Stimulated activated naive B cell treated with anti-CD40 and anti-IgM and Interleukin-4, amounts not matched to agents 10 μg/mL and 1 μg/mL and 100 μg/mL, for 72 hours (primary cell): ENCODE measurements at regions not wholly inside any gene's neighbourhood (a gene's known extent, or its start where the extent isn't known, plus 50 kb on each side); places are given as distances from the start of the nearest gene placed in this dataset.
A peak's percentile ranks its signal among the peaks of the same experiment; 100 is the strongest.
"Not testable (repeated sequence)": the region's sequence is repeated elsewhere in the genome, so short reads cannot be mapped to it uniquely, and the experiment has no call there.

Source experiments
- ATAC-seq, 2 donors: fragments of 150-1000 bp; cut with Tn5 transposase; replicated peaks; 2 replicates each; pipeline ENCODE4 v1.10.0; 2021; ENCODE audit warnings: moderate library complexity in 1 of 2
- DNase-seq: peaks from one replicate; pipeline ENCODE4 v3.0.0; 2021
- H3K27ac Mint-ChIP-seq: one replicate; pipeline ENCODE4 v1.8.0; 2022; ENCODE audit warnings: mild to moderate bottlenecking, mixed read lengths
- H3K27me3 Mint-ChIP-seq, 2 donors: one replicate each; pipeline ENCODE4 v1.8.0; 2022; ENCODE audit warnings: mixed read lengths in 2 of 2
- H3K36me3 Mint-ChIP-seq, 2 donors: one replicate each; pipeline ENCODE4 v1.8.0; 2022; ENCODE audit warnings: mixed read lengths in 2 of 2, mild to moderate bottlenecking in 1 of 2
- H3K4me1 Mint-ChIP-seq, 2 donors: one replicate each; pipeline ENCODE4 v1.8.0; 2022; ENCODE audit warnings: mixed read lengths in 2 of 2, mild to moderate bottlenecking in 1 of 2
- H3K4me3 Mint-ChIP-seq, 2 donors: one replicate each; pipeline ENCODE4 v1.8.0; 2022; ENCODE audit warnings: mild to moderate bottlenecking in 2 of 2, mixed read lengths in 2 of 2, moderate library complexity in 1 of 2
- H3K9me3 Mint-ChIP-seq, 2 donors: one replicate each; pipeline ENCODE4 v1.8.0; 2022; ENCODE audit warnings: mixed read lengths in 2 of 2, mild to moderate bottlenecking in 1 of 2

GRCh38 chr12:58009405-58010195 is 68.2 kb downstream of the ATP23 start:
- ATAC-seq (no peak), DNase-seq (no peak)
- Mint-ChIP-seq H3K4me1 (no peaks in the 10 kb centered on the region), H3K27me3 (peaks cover 8% of the 10 kb centered on the region in 2 donors), H3K36me3 (no peaks in the 10 kb centered on the region), H3K27ac (no peak overlapping the region), H3K9me3 (peaks cover 3% of the 10 kb centered on the region in 2 donors), H3K4me3 (no peak overlapping the region)

GRCh38 chr12:58011676-58012075 is 70.3 kb downstream of the ATP23 start:
- H3K36me3 Mint-ChIP-seq = no peaks in the 10 kb centered on the region
- no peak overlapping the region for H3K4me3 Mint-ChIP-seq
- no peaks in the 10 kb centered on the region for H3K27me3 Mint-ChIP-seq
- no peaks in the 10 kb centered on the region for H3K4me1 Mint-ChIP-seq
- DNase-seq (no peak), ATAC-seq (no peak)
- H3K27ac Mint-ChIP-seq = no peak overlapping the region
- H3K9me3 Mint-ChIP-seq = peaks cover 0 to 3% of the 10 kb centered on the region in 2 donors

GRCh38 chr12:58022379-58023020 is 81.1 kb downstream of the ATP23 start:
- H3K27me3 Mint-ChIP-seq = peaks cover 10% of the 10 kb centered on the region in 2 donors
- H3K4me1 Mint-ChIP-seq, H3K36me3 Mint-ChIP-seq, H3K4me3 Mint-ChIP-seq, DNase-seq, ATAC-seq, H3K27ac Mint-ChIP-seq: not testable (repeated sequence)
- H3K9me3 Mint-ChIP-seq = peaks cover 15 to 25% of the 10 kb centered on the region in 2 donors

GRCh38 chr12:58025431-58025830 is 84.1 kb downstream of the ATP23 start:
- H3K27ac Mint-ChIP-seq = no peak overlapping the region
- no peak overlapping the region for H3K4me3 Mint-ChIP-seq
- H3K27me3 Mint-ChIP-seq = peaks cover 10 to 13% of the 10 kb centered on the region in 2 donors
- H3K4me1 Mint-ChIP-seq = no peaks in the 10 kb centered on the region
- no peaks in the 10 kb centered on the region for H3K36me3 Mint-ChIP-seq
- DNase-seq = no peak
- H3K9me3 Mint-ChIP-seq = peaks cover 14% of the 10 kb centered on the region in 2 donors
- ATAC-seq = no peak

GRCh38 chr12:58026426-58026825 is 85.1 kb downstream of the ATP23 start:
- Mint-ChIP-seq H3K4me1 (no peaks in the 10 kb centered on the region), H3K27me3 (peaks cover 10 to 11% of the 10 kb centered on the region in 2 donors), H3K9me3 (peaks cover 16% of the 10 kb centered on the region in 2 donors), H3K4me3 (no peak overlapping the region), H3K36me3 (no peaks in the 10 kb centered on the region), H3K27ac (no peak overlapping the region)
- DNase-seq (no peak), ATAC-seq (no peak)

- no peaks in the 10 kb centered on the region for H3K4me1 Mint-ChIP-seq
- H3K9me3 Mint-ChIP-seq = peaks cover 14 to 19% of the 10 kb centered on the region in 2 donors
- no peak overlapping the region for H3K4me3 Mint-ChIP-seq
- no peak overlapping the region for H3K27ac Mint-ChIP-seq
- H3K27me3 Mint-ChIP-seq = peaks cover 2 to 11% of the 10 kb centered on the region in 2 donors
- DNase-seq (no peak), ATAC-seq (no peak)
- no peaks in the 10 kb centered on the region for H3K36me3 Mint-ChIP-seq
Measured at GRCh38 chr12:58026897-58027891, 85.8 kb downstream of the ATP23 start.

- no peak overlapping the region for H3K4me3 Mint-ChIP-seq
- peaks cover 0 to 4% of the 10 kb centered on the region in 2 donors for H3K27me3 Mint-ChIP-seq
- no peak for DNase-seq
- no peaks in the 10 kb centered on the region for H3K4me1 Mint-ChIP-seq
- no peak for ATAC-seq
- peaks cover 18 to 21% of the 10 kb centered on the region in 2 donors for H3K9me3 Mint-ChIP-seq
- H3K27ac Mint-ChIP-seq = no peak overlapping the region
- H3K36me3 Mint-ChIP-seq = no peaks in the 10 kb centered on the region
Measured at GRCh38 chr12:58028294-58028693, 86.9 kb downstream of the ATP23 start.

GRCh38 chr12:58029260-58029659 is 87.9 kb downstream of the ATP23 start:
- no peak overlapping the region for H3K4me3 Mint-ChIP-seq
- ATAC-seq (no peak), DNase-seq (no peak)
- peaks cover 0 to 4% of the 10 kb centered on the region in 2 donors for H3K27me3 Mint-ChIP-seq
- peaks cover 26 to 27% of the 10 kb centered on the region in 2 donors for H3K9me3 Mint-ChIP-seq
- H3K27ac Mint-ChIP-seq = no peak overlapping the region
- H3K4me1 Mint-ChIP-seq = no peaks in the 10 kb centered on the region
- H3K36me3 Mint-ChIP-seq = no peaks in the 10 kb centered on the region

GRCh38 chr12:58030566-58031279 is 89.4 kb downstream of the ATP23 start:
- no peak overlapping the region for H3K4me3 Mint-ChIP-seq
- no peaks in the 10 kb centered on the region for H3K4me1 Mint-ChIP-seq
- no peak for DNase-seq
- no peak overlapping the region for H3K27ac Mint-ChIP-seq
- peaks cover 28 to 35% of the 10 kb centered on the region in 2 donors for H3K9me3 Mint-ChIP-seq
- no peaks in the 10 kb centered on the region for H3K36me3 Mint-ChIP-seq
- ATAC-seq = peak; percentile 12 to 52
- peaks cover 0 to 4% of the 10 kb centered on the region in 2 donors for H3K27me3 Mint-ChIP-seq

- H3K4me1 Mint-ChIP-seq = no peaks in the 10 kb centered on the region
- H3K27ac Mint-ChIP-seq = no peak overlapping the region
- no peaks in the 10 kb centered on the region for H3K36me3 Mint-ChIP-seq
- no peak for DNase-seq
- no peak for ATAC-seq
- H3K27me3 Mint-ChIP-seq = peaks cover 0 to 4% of the 10 kb centered on the region in 2 donors
- H3K9me3 Mint-ChIP-seq = peaks cover 34 to 43% of the 10 kb centered on the region in 2 donors
- H3K4me3 Mint-ChIP-seq = no peak overlapping the region
Measured at GRCh38 chr12:58032156-58032555, 90.8 kb downstream of the ATP23 start.

- Mint-ChIP-seq H3K27ac (no peak overlapping the region), H3K27me3 (peaks cover 0 to 4% of the 10 kb centered on the region in 2 donors), H3K4me3 (no peak overlapping the region), H3K4me1 (no peaks in the 10 kb centered on the region), H3K36me3 (no peaks in the 10 kb centered on the region), H3K9me3 (peaks cover 41 to 51% of the 10 kb centered on the region in 2 donors)
- no peak for DNase-seq
- ATAC-seq = no peak
Measured at GRCh38 chr12:58033831-58034230, 92.5 kb downstream of the ATP23 start.

GRCh38 chr12:58034311-58034710 is 92.9 kb downstream of the ATP23 start:
- no peak overlapping the region for H3K4me3 Mint-ChIP-seq
- H3K27ac Mint-ChIP-seq = no peak overlapping the region
- no peaks in the 10 kb centered on the region for H3K36me3 Mint-ChIP-seq
- H3K27me3 Mint-ChIP-seq = peaks cover 0 to 4% of the 10 kb centered on the region in 2 donors
- peaks cover 45 to 56% of the 10 kb centered on the region in 2 donors for H3K9me3 Mint-ChIP-seq
- no peak for DNase-seq
- no peak for ATAC-seq
- no peaks in the 10 kb centered on the region for H3K4me1 Mint-ChIP-seq

GRCh38 chr12:58034712-58035111 is 93.3 kb downstream of the ATP23 start:
- Mint-ChIP-seq H3K36me3 (no peaks in the 10 kb centered on the region), H3K27me3 (peaks cover 0 to 4% of the 10 kb centered on the region in 2 donors), H3K9me3 (peaks cover 45 to 56% of the 10 kb centered on the region in 2 donors), H3K4me1 (no peaks in the 10 kb centered on the region), H3K27ac (no peak overlapping the region), H3K4me3 (no peak overlapping the region)
- ATAC-seq (no peak), DNase-seq (no peak)
